ENCODE measurements at regions not wholly inside any gene's neighbourhood (a gene's known extent, or its start where the extent isn't known, plus 50 kb on each side); places are given as distances from the start of the nearest gene placed in this dataset.

DNA sequence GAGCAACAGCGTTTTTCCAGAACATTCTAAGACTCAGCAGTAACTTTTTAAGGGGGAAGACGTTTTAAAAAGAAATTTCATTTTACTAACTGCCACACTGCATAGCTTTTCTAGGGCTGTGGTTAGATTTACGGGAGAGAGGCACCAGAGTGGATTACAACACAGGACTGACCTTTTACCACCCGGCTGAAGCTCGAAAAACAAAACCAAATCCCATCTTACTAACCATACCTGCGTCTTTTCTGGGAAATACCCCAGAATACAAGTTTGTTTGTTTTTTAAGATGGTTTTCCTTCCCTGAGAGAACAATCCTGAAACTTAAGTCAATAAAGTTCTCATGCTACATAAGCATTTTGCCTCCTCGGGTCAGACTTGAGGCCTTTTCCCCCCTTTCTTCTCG is 209.3 kb upstream of the SOX4 start:
- no peak for TF ChIP-seq CTCF (IDR thresholded peaks at IDR 0.05)
- no peak for TF ChIP-seq POLR2AphosphoS5 (IDR thresholded peaks at IDR 0.05)
- TF ChIP-seq POLR2A (IDR thresholded peaks at IDR 0.05), result no peak
